Hindlimb muscle (tissue), 1 donor: ENCODE measurements at regions not wholly inside any gene's neighbourhood (a gene's known extent, or its start where the extent isn't known, plus 50 kb on each side); places are given as distances from the start of the nearest gene placed in this dataset.
"Not testable (repeated sequence)": the region's sequence is repeated elsewhere in the genome, so short reads cannot be mapped to it uniquely, and the experiment has no call there.

Experiments
- DNase-seq: peaks from one replicate; pipeline ENCODE4 v3.0.0-alpha.2; 2013

GRCh38 chr1:163580926-163581325 is 259.2 kb downstream of the NUF2 start:
- no peak for DNase-seq

DNA sequence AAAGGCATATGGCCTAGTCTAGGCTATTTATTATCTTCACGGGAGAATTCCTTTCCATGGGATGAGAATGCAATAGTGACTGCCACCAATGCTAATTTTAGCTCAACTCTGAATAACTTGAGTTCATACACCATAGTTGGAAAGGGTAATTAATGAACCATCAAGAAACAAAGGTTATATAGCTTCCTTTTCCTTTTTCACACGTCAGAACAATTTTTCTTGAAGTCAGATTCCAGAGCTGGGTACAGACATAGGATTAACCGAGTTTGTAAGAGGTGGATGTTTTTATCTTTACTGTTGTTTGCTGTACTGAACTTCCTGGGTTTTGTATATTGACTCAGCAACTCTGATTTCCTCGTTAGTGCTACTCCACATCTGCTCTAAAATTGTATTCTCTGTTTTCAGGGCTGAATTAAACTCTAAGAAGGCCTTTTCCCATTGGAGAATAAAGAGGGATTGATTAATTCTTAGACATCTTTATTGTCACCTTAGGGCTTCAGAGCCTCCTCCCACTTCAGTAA is 262.0 kb downstream of the NUF2 start:
- DNase-seq: no peak

- no peak for DNase-seq
These were observed 264.0 kb downstream of the NUF2 start for GRCh38 chr1:163585796-163586195.

GRCh38 chr1:163588796-163589195 is 267.0 kb downstream of the NUF2 start:
- no peak for DNase-seq

GRCh38 chr1:163589735-163590134 is 268.0 kb downstream of the NUF2 start:
- DNase-seq: no peak

- not testable (repeated sequence) for DNase-seq
These were observed 269.4 kb downstream of the NUF2 start for GRCh38 chr1:163591131-163591530.

DNA sequence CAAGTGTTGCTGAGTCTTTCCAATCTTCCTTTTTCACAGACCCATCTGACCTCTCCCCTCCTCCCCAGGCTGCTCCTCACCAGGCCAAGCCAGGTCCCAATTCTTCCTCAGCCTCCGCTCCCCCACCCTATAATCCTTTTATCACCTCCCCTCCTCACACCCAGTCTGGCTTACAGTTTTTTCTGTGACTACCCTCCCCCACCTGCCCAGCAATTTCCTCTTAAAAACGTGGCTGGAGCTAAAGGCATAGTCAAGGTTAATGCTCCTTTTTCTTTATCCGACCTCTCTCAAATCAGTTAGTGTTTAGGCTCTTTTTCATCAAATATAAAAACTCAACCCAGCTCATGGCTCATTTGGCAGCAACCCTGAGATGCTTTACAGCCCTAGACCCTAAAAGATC is 270.9 kb downstream of the NUF2 start:
- not testable (repeated sequence) for DNase-seq

DNA sequence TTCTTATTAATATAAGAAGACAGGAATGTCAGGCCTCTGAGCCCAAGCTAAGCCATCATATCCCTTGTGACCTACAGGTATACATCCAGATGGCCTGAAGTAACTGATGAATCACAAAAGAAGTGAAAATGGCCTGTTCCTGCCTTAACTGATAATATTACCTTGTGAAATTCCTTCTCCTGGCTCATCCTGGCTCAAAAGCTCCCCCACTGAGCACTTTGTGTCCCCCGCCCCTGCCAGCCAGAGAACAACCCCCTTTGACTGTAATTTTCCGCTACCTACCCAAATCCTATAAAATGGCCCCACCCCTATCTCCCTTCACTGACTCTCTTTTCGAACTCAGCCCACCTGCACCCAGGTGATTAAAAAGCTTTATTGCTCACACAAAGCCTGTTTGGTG is 274.4 kb downstream of the NUF2 start:
- not testable (repeated sequence) for DNase-seq

DNA sequence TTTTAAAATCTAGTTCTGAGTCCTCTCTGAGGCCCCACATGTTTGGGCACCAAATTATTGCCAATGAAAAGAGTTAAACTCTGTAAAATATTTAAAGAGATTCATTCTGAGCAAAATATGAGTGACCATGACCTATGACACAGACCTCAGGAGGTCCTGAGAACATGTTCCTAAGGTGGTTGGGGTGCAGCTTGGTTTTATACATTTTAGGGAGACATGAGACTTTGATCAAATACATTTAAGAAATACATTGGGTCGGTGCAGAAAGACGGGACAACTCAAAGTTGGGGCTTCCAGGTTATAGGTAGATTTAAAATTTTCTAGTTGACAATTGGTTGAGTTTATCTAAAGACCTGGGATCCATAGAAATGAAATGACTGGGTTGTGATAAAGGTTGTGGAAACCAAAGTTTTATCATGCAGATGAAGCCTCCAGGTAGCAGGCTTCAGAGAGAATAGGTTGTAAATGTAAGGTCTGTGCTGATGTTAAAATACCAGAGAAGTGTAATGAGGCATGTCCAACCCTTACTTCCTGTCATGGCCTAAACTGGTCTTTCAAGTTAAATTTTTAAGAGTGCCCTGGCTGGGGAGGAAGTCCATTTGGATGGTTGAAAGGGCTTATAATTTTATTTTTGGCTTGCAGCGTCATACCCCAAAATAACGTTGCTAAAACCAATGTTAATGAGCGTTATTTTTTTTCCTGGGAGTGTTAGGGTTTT is 274.9 kb downstream of the NUF2 start:
- no peak for DNase-seq

- no peak for DNase-seq
These were observed 282.6 kb downstream of the NUF2 start for GRCh38 chr1:163604321-163604720.

- no peak for DNase-seq
These were observed 283.1 kb downstream of the NUF2 start for GRCh38 chr1:163604896-163605295.

DNA sequence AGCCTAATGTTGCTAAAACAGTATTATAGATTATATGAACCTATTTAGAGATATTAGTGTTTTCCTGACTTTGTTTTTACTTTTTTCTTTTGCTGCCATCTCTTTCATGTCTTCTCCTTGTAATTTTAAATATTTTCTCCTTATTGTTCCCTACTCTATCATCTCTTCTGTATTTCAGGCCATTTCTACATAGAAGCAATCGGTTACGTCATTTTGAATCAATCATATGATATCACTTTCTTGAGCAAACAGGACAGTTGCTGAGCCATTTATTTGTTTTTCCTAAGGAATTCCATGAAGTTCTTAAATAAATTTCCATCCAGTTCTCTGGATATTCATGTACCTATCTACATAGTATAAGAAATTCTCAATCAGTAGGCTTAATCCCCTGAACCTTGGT is 287.2 kb downstream of the NUF2 start:
- no peak for DNase-seq

DNA sequence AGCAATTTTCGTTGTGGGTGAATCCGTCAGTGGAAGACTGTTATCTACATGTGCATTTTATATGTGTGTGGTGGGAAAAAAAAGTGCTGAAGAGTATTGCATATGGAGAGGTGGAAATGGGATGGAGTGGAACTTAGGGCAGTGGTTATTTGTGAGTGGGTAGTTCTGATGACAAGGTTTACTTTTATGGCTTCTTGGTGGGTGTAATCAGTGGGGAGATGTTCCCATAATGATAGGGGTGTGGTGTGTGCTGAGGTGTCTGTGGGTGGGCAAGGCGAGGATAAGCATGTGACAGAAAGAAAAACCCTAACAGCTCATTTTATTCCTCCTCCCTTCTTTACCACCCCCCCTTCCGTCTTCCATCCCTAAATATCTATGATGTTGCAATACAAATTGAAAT is 288.1 kb downstream of the NUF2 start:
- DNase-seq: no peak

DNA sequence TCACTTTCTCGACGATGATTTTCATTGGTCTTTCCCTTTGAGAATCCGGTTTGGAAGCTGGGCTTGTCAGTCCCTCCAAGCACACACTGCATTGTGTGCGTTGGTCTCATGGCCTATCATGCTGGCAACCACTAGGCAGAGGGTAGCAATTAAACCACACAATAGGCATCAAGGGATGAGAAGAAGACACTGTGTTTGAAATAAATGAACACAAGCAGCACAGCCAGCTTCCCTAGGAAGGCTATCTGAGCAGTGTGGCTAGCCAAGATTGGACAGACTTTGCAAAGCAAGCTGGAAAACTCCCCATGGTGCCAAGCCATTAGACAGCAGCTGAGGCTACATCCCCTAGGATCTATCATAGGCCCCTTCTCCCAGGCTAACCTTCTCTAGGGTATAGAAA is 288.7 kb downstream of the NUF2 start:
- DNase-seq: no peak

DNA sequence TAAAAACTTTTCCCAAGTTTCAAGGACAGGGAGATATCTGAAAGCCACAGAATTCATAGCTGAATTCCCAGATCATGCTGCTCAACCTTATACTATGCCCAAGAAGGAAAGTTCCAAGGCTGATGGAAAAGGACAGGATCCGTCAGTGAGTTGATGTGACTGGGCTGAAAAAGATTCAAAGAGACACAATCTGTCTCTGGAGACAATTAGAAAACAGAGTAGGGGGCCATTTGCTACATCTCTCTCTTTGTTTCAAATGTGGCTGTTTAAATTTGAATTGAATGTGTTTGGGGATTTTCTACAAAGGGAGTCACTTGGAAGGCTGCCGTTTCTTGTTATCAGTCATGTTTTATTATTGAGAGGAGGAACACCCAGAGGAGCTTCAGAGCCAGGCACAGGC is 292.6 kb downstream of the NUF2 start:
- no peak for DNase-seq

DNA sequence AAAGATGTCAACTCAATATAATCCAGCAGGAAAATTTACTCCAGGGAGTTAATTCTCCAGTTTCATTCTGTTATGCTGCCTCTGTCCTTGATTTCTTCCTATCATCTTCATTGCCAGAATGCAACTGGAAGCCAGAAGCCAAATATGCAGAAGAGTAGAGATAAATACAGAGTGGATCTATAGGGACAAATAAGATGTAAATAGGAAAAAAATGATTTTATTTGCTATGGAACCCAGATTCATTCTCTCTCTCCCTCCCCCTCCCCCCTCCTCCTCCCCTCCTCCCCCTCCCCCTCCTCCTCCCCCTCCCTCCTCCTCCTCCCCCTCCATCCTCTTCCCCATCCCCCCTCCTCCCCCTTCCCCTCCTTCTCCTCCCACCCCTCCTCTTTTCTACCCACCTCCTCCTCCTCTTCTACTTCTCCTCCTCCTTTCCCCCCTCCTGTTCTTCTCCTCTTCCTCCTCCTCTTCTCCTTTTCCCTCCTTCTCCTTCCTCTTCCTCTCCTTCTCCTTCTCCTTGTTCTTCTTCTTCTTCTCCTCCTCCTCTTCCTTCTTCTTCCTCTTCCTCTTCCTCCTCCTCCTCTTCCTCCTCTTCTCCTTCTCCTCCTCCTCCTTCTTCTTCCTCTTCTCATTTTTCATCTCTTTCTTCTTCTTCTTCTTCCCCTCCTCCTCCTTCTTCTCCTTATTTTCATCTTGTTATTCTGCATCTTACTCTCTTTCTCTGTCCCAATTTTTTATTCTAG is 306.4 kb downstream of the NUF2 start:
- no peak for DNase-seq

GRCh38 chr1:163632269-163632668 is 310.5 kb downstream of the NUF2 start:
- no peak for DNase-seq

DNA sequence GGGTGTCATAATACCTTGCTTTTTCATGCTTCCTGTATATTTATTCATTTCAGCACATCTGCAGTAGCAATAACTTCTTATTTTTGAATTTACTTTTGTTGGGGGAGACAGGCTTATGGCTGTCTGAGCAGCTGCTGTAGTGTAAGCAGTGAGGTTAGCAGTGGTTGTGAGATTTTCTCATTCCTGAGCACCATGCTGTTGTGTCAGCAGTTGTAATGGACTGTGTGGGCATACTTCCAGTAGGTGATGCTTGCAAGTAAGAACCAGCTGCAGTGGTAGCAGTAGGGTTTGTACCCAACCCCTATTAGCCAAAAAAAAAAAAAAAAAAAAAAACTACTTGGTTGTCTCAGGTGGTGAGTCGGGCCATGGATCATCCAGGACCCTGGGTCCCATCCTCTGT is 311.6 kb downstream of the NUF2 start:
- no peak for DNase-seq

GRCh38 chr1:163645676-163646075 is 323.9 kb downstream of the NUF2 start:
- DNase-seq: not testable (repeated sequence)

- no peak for DNase-seq
These were observed 328.9 kb downstream of the NUF2 start for GRCh38 chr1:163650624-163651023.

DNA sequence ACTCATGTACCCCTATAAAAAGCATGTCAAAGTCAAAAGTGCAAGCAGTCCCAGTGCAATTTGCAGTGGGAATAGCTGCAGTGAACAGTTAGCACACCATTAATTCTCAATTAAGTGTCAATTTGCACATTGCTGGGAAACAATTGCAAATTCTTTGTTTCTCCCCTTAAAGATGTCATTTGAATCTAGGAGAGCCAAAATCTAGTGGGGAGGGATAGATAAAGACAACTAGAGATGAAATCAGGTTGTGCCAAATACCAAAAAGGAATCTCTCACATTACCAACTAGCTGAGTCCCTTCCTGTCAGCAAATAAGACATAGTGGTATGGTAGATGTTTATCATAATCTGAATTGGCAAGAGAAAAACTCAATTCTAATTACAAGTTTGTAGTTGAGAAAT is 330.7 kb downstream of the NUF2 start:
- no peak for DNase-seq

DNA sequence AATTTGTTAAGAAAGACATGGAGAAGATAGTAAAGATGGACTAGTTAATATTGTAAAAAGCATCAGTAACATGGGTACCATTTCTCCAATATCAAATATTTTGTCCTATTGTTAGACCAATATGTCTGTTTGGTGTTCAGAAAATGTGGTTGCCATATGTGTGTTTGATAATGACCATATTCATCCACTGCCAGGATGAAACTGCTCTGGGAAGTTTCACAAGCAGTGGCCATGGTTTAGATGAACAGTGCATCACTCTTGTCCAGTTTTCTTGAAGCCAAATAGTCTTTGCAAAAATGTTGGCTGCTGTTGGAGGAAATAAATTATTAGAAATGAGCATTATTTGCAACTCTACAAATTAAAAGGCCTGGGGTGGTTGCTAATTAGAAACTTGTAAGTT is 333.8 kb downstream of the NUF2 start:
- no peak for DNase-seq

DNA sequence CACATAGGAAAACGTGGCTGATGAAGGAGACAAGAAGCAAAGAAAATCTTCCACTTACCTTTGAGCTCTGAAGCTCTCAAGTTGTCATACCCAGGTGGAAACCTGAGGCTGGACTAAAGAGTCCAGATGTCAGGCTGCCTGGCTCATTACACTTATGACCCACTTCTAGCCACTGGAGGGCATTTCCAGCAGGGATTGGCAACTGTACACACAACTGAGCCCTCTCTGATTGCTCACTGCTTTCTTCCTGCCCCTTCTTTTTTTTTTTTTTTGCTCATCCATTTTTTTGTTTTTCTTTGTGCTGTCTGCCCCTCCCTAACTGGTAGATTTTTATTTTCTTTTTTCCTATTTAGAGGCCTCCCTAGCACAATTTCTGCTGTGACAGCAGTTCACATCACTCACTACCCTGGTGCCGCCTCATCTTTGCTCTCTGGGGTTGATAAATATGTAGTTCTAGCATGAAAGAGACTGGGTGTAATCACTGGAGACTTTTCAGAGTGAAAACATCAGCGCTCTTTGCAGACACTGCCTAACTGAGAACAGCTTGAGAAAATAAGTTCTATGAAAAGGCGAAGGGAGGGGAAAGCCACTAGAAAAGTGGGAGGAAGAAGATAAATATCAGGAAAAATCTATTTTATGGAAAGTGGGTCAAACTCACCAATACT is 334.5 kb downstream of the NUF2 start:
- no peak for DNase-seq

- DNase-seq: no peak
These were observed 336.0 kb downstream of the NUF2 start for GRCh38 chr1:163657719-163658118.
